DMS 273 (cell line): ENCODE measurements at regions not wholly inside any gene's neighbourhood (a gene's known extent, or its start where the extent isn't known, plus 50 kb on each side); places are given as distances from the start of the nearest gene placed in this dataset.

Experiments
- DNase-seq: peaks from one replicate; lab custom pipeline; 2025; ENCODE audit not compliant: unreplicated experiment; lab: John Stamatoyannopoulos, UW

- no peak for DNase-seq
Measured at GRCh38 chr12:82529101-82529500, 157.6 kb upstream of the TMTC2 start.

GRCh38 chr12:82529954-82530353 lies 156.8 kb upstream of the TMTC2 start:
- no peak for DNase-seq

GRCh38 chr12:82530394-82530793 lies 156.3 kb upstream of the TMTC2 start:
- DNase-seq, result no peak

- no peak for DNase-seq
Measured at GRCh38 chr12:82533341-82533740, 153.4 kb upstream of the TMTC2 start.

GRCh38 chr12:82537436-82537835 lies 149.3 kb upstream of the TMTC2 start:
- no peak for DNase-seq

- no peak for DNase-seq
Measured at GRCh38 chr12:82554529-82554928, 132.2 kb upstream of the TMTC2 start.

- peak; percentile 24 for DNase-seq
Measured at GRCh38 chr12:82555699-82556098, 131.0 kb upstream of the TMTC2 start.

- DNase-seq, result no peak
Measured at GRCh38 chr12:82565966-82566365, 120.7 kb upstream of the TMTC2 start.

- no peak for DNase-seq
Measured at GRCh38 chr12:82567688-82568087, 119.0 kb upstream of the TMTC2 start.

GRCh38 chr12:82574191-82574590 lies 112.5 kb upstream of the TMTC2 start:
- DNase-seq, result no peak

- DNase-seq, result no peak
Measured at GRCh38 chr12:82578725-82579124, 108.0 kb upstream of the TMTC2 start.

GRCh38 chr12:82583756-82584155 lies 103.0 kb upstream of the TMTC2 start:
- no peak for DNase-seq

GRCh38 chr12:82593143-82593542 lies 93.6 kb upstream of the TMTC2 start:
- no peak for DNase-seq

- DNase-seq, result peak; percentile 81
Measured at GRCh38 chr12:82593901-82594396, 92.8 kb upstream of the TMTC2 start.

GRCh38 chr12:82595941-82596340 lies 90.8 kb upstream of the TMTC2 start:
- no peak for DNase-seq

- DNase-seq, result peak; percentile 3
Measured at GRCh38 chr12:82596483-82596882, 90.2 kb upstream of the TMTC2 start.

- peak; percentile 34 for DNase-seq
Measured at GRCh38 chr12:82600379-82600778, 86.3 kb upstream of the TMTC2 start.

- peak; percentile 22 for DNase-seq
Measured at GRCh38 chr12:82603647-82604046, 83.1 kb upstream of the TMTC2 start.

- no peak for DNase-seq
Measured at GRCh38 chr12:82605115-82605514, 81.6 kb upstream of the TMTC2 start.

GRCh38 chr12:82608706-82609105 lies 78.0 kb upstream of the TMTC2 start:
- DNase-seq, result no peak

GRCh38 chr12:82609234-82609914 lies 77.3 kb upstream of the TMTC2 start:
- no peak for DNase-seq

- no peak for DNase-seq
Measured at GRCh38 chr12:82619644-82620043, 67.1 kb upstream of the TMTC2 start.

- DNase-seq, result no peak
Measured at GRCh38 chr12:82620917-82621316, 65.8 kb upstream of the TMTC2 start.
